ENCODE measurements at regions not wholly inside any gene's neighbourhood (a gene's known extent, or its start where the extent isn't known, plus 50 kb on each side); places are given as distances from the start of the nearest gene placed in this dataset.

- TF ChIP-seq ZBTB40 (IDR thresholded peaks at IDR 0.05) (no peak), ZBTB40 (CRISPR knock-in tag; IDR thresholded peaks at IDR 0.05) (no peak), NCOA2 (CRISPR knock-in tag; IDR thresholded peaks at IDR 0.05) (peak; percentile 60), ZMYM4 (CRISPR knock-in tag; IDR thresholded peaks at IDR 0.05) (peak; percentile 87), ZBTB34 (CRISPR knock-in tag; IDR thresholded peaks at IDR 0.05) (no peak), HINFP (CRISPR knock-in tag; IDR thresholded peaks at IDR 0.05; ENCODE audit: low read depth) (no peak), PLSCR1 (CRISPR knock-in tag; IDR thresholded peaks at IDR 0.05; ENCODE audit: borderline replicate concordance) (no peak), PBX2 (CRISPR knock-in tag; IDR thresholded peaks at IDR 0.05) (peak; percentile 62), AFF4 (CRISPR knock-in tag; IDR thresholded peaks at IDR 0.05) (no peak)
Observed at GRCh38 chr2:114160263-114160981, 270.5 kb downstream of the ACTR3 start (continued).
